SK-N-SH treated with all-trans-retinoic acid at 6 μM for 48 hours (cell line): ENCODE measurements at regions not wholly inside any gene's neighbourhood (a gene's known extent, or its start where the extent isn't known, plus 50 kb on each side); places are given as distances from the start of the nearest gene placed in this dataset.

Experiments
- ATAC-seq: fragments of 200-7000 bp; cut with Tn5 transposase; 3 replicates; pipeline ENCODE4 v1.9.1; 2020; ENCODE audit warnings: mild to moderate bottlenecking, moderate library complexity
- ARNTL ChIP-seq: fragments of 450-650 bp; formaldehyde crosslinking; IDR thresholded peaks from 2 replicates; pipeline ENCODE4 v1.5.0; 2020; ENCODE audit warnings: low read depth, mild to moderate bottlenecking, moderate library complexity, borderline replicate concordance
- BACH2 ChIP-seq: fragments of 250-450 bp; sonication (Bioruptor Pico); IDR thresholded peaks from 2 replicates; pipeline ENCODE4 v1.9.0; 2021; ENCODE audit warnings: mild to moderate bottlenecking, borderline replicate concordance
- CREB5 ChIP-seq: fragments of 250-450 bp; sonication (Bioruptor Pico); IDR thresholded peaks from 2 replicates; pipeline ENCODE4 v1.5.1; 2020; ENCODE audit warnings: low read depth, mild to moderate bottlenecking, moderate library complexity
- CSDC2 ChIP-seq: fragments of 250-450 bp; sonication (Bioruptor Pico); IDR thresholded peaks from 2 replicates; pipeline ENCODE4 v1.5.0; 2020; ENCODE audit warnings: mild to moderate bottlenecking, moderate library complexity
- CSRNP3 ChIP-seq: fragments of 250-450 bp; sonication (Bioruptor Pico); IDR thresholded peaks from 2 replicates; pipeline ENCODE4 v1.5.1; 2021; ENCODE audit warnings: mild to moderate bottlenecking, moderate library complexity
- ESRRG ChIP-seq: fragments of 250-450 bp; sonication (Bioruptor Pico); IDR thresholded peaks from 2 replicates; pipeline ENCODE4 v1.6.1; 2021; ENCODE audit warnings: mild to moderate bottlenecking
- GLIS3 ChIP-seq: fragments of 250-450 bp; sonication (Bioruptor Pico); IDR thresholded peaks from 2 replicates; pipeline ENCODE4 v1.5.0; 2020; ENCODE audit warnings: mild to moderate bottlenecking, moderate library complexity
- ISL1 ChIP-seq: fragments of 250-450 bp; sonication (Bioruptor Pico); IDR thresholded peaks from 2 replicates; pipeline ENCODE4 v2.1.2; 2022; ENCODE audit warnings: mild to moderate bottlenecking, moderate library complexity
- OSR1 ChIP-seq: fragments of 250-450 bp; sonication (Bioruptor Pico); IDR thresholded peaks from 2 replicates; pipeline ENCODE4 v1.8.0; 2022; ENCODE audit warnings: moderate library complexity, mild to moderate bottlenecking, inconsistent platforms
- PATZ1 ChIP-seq: fragments of 250-450 bp; sonication (Bioruptor Pico); IDR thresholded peaks from 2 replicates; pipeline ENCODE4 v1.8.0; 2020; ENCODE audit warnings: mild to moderate bottlenecking, moderate library complexity, borderline replicate concordance
- POU6F1 ChIP-seq: fragments of 250-450 bp; sonication (Bioruptor Pico); IDR thresholded peaks from 2 replicates; pipeline ENCODE4 v1.8.0; 2021; ENCODE audit warnings: low read depth, mild to moderate bottlenecking, moderate library complexity, borderline replicate concordance
- PPARA ChIP-seq: fragments of 250-450 bp; sonication (Bioruptor Pico); IDR thresholded peaks from 2 replicates; pipeline ENCODE4 v1.5.0; 2020; ENCODE audit warnings: mild to moderate bottlenecking, borderline replicate concordance
- RARB ChIP-seq: fragments of 250-450 bp; sonication (Bioruptor Pico); IDR thresholded peaks from 2 replicates; pipeline ENCODE4 v1.8.0; 2021; ENCODE audit warnings: mild to moderate bottlenecking, moderate library complexity
- SNAI2 ChIP-seq: fragments of 250-450 bp; sonication (Bioruptor Pico); IDR thresholded peaks from 2 replicates; pipeline ENCODE4 v1.5.0; 2020; ENCODE audit warnings: mild to moderate bottlenecking, moderate library complexity
- TCF4 ChIP-seq: fragments of 250-450 bp; sonication (Bioruptor Pico); IDR thresholded peaks from 2 replicates; pipeline ENCODE4 v1.8.0; 2021; ENCODE audit warnings: mild to moderate bottlenecking, moderate library complexity, borderline replicate concordance
- TOX ChIP-seq: fragments of 250-450 bp; sonication (Bioruptor Pico); IDR thresholded peaks from 2 replicates; pipeline ENCODE4 v1.8.0; 2021; ENCODE audit warnings: mild to moderate bottlenecking, moderate library complexity, borderline replicate concordance
- ZFP3 ChIP-seq: fragments of 250-450 bp; sonication (Bioruptor Pico); IDR thresholded peaks from 2 replicates; pipeline ENCODE4 v1.5.0; 2020; ENCODE audit warnings: mild to moderate bottlenecking, moderate library complexity
- ZNF70 ChIP-seq: fragments of 450-650 bp; formaldehyde crosslinking; IDR thresholded peaks from 2 replicates; pipeline ENCODE4 v1.5.0; 2020; ENCODE audit warnings: mild to moderate bottlenecking, moderate library complexity
- ZNF8 ChIP-seq: fragments of 450-650 bp; formaldehyde crosslinking; IDR thresholded peaks from 2 replicates; pipeline ENCODE4 v1.5.0; 2020; ENCODE audit warnings: mild to moderate bottlenecking, moderate library complexity

GRCh38 chr12:77766224-77766623, 64.5 kb upstream of the NAV3 start:
- no peak for ATAC-seq
- no peak for TF ChIP-seq TCF4 (CRISPR knock-in tag)
- TF ChIP-seq TOX, result no peak
- TF ChIP-seq ISL1 (CRISPR knock-in tag), result no peak
- no peak for TF ChIP-seq ZNF70 (CRISPR knock-in tag)
- no peak for TF ChIP-seq PPARA (CRISPR knock-in tag)
- TF ChIP-seq PATZ1 (CRISPR knock-in tag), result no peak
- no peak for TF ChIP-seq ARNTL (CRISPR knock-in tag)
- TF ChIP-seq OSR1 (CRISPR knock-in tag), result no peak
- TF ChIP-seq RARB, result no peak

GRCh38 chr12:77761286-77761685, 69.4 kb upstream of the NAV3 start:
- ATAC-seq, result no peak
- TF ChIP-seq ZNF8 (CRISPR knock-in tag) (no peak), TOX (no peak), BACH2 (CRISPR knock-in tag) (no peak), GLIS3 (CRISPR knock-in tag) (no peak), ESRRG (CRISPR knock-in tag) (no peak), SNAI2 (CRISPR knock-in tag) (no peak), RARB (no peak), CSDC2 (CRISPR knock-in tag) (no peak), POU6F1 (CRISPR knock-in tag) (no peak), ZFP3 (CRISPR knock-in tag) (no peak), OSR1 (CRISPR knock-in tag) (no peak), CSRNP3 (no peak), ARNTL (CRISPR knock-in tag) (no peak)

- ATAC-seq, result no peak
- no peak for TF ChIP-seq TOX
These were observed 70.2 kb upstream of the NAV3 start for GRCh38 chr12:77760271-77761025.

GRCh38 chr12:77754086-77754485, 76.6 kb upstream of the NAV3 start:
- TF ChIP-seq CSRNP3, result no peak
- TF ChIP-seq RARB, result no peak
- no peak for TF ChIP-seq SNAI2 (CRISPR knock-in tag)
- no peak for TF ChIP-seq TOX
- TF ChIP-seq CREB5 (CRISPR knock-in tag), result no peak
- TF ChIP-seq ZFP3 (CRISPR knock-in tag), result no peak
- TF ChIP-seq CSDC2 (CRISPR knock-in tag), result no peak
- TF ChIP-seq ZNF8 (CRISPR knock-in tag), result no peak
- no peak for TF ChIP-seq ISL1 (CRISPR knock-in tag)
- no peak for TF ChIP-seq TCF4 (CRISPR knock-in tag)
- TF ChIP-seq ZNF70 (CRISPR knock-in tag), result no peak
- no peak for TF ChIP-seq PPARA (CRISPR knock-in tag)
- ATAC-seq, result no peak
